Cardiac muscle cell (in vitro differentiated cells and primary cell): ENCODE measurements at regions not wholly inside any gene's neighbourhood (a gene's known extent, or its start where the extent isn't known, plus 50 kb on each side); places are given as distances from the start of the nearest gene placed in this dataset.

Source experiments
- DNase-seq, 2 donors: peaks; one replicate each; pipeline versions ENCODE4 v3.0.0 to v3.0.0-alpha.2; 2010 to 2017; ENCODE audit warnings: low read depth in 1 of 2, low spot score in 1 of 2
- H3K27ac ChIP-seq: fragments of 200-600 bp; sonication (generic); 2 replicates; pipeline ENCODE4 v1.5.1; 2016
- H3K27me3 ChIP-seq: fragments of 200-600 bp; sonication (generic); 2 replicates; pipeline ENCODE4 v1.6.0; 2016; ENCODE audit warnings: control low read depth
- H3K36me3 ChIP-seq: fragments of 200-600 bp; sonication (generic); 2 replicates; pipeline ENCODE4 v1.5.1; 2016; ENCODE audit warnings: control low read depth
- H3K4me1 ChIP-seq: fragments of 200-600 bp; sonication (generic); 2 replicates; pipeline ENCODE4 v1.8.1; 2017; ENCODE audit warnings: low read depth, mild to moderate bottlenecking, mixed run types
- H3K4me3 ChIP-seq: fragments of 200-600 bp; sonication (generic); 2 replicates; pipeline ENCODE4 v1.5.1; 2016; ENCODE audit warnings: mild to moderate bottlenecking
- H3K9me3 ChIP-seq: fragments of 200-600 bp; sonication (generic); 2 replicates; pipeline ENCODE4 v1.5.1; 2017; ENCODE audit warnings: low read depth, mild to moderate bottlenecking, control low read depth
- CTCF ChIP-seq: IDR thresholded peaks from 2 replicates; pipeline ENCODE4 v1.5.1; 2012; ENCODE audit warnings: low read depth, mild to moderate bottlenecking, low read length

GRCh38 chr2:187951470-187952218, 340.0 kb upstream of the GULP1 start:
- no peak overlapping the region for H3K27ac ChIP-seq
- no peaks in the 10 kb centered on the region for H3K36me3 ChIP-seq
- no peak for DNase-seq
- H3K4me3 ChIP-seq = no peak overlapping the region
- no peaks in the 10 kb centered on the region for H3K9me3 ChIP-seq
- TF ChIP-seq CTCF = no peak
- no peaks in the 10 kb centered on the region for H3K4me1 ChIP-seq
- H3K27me3 ChIP-seq = no peaks in the 10 kb centered on the region

GRCh38 chr2:187956906-187957534, 334.7 kb upstream of the GULP1 start:
- TF ChIP-seq CTCF = no peak
- Histone ChIP-seq H3K27me3 (no peaks in the 10 kb centered on the region), H3K4me3 (no peak overlapping the region), H3K4me1 (no peaks in the 10 kb centered on the region), H3K9me3 (no peaks in the 10 kb centered on the region), H3K36me3 (no peaks in the 10 kb centered on the region), H3K27ac (no peak overlapping the region)
- no peak for DNase-seq

- Histone ChIP-seq H3K4me1 (no peaks in the 10 kb centered on the region), H3K36me3 (no peaks in the 10 kb centered on the region), H3K9me3 (no peaks in the 10 kb centered on the region), H3K4me3 (no peak overlapping the region), H3K27me3 (no peaks in the 10 kb centered on the region), H3K27ac (no peak overlapping the region)
- peak in 1 of 2 donors; percentile 14 for DNase-seq
- TF ChIP-seq CTCF = no peak
These were observed 331.9 kb upstream of the GULP1 start for GRCh38 chr2:187959821-187960220.

DNA sequence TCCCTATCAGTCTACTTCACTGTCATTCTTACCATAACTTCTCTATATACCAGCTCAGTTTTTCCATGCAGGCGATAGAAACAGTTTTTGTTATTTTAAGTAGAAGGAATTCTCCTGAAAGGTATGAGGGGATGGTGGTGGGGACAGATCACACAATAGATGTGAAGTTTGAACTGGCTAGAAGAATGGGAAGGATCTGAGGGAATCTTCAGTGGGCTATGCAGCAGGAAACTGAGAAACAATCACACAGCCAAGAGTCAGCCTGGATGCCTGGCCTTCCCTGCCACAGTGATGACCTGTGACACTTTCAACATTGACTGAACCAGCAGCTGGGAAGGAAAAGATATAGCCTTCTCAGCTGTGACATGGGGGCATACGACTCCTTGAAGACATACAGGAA, 329.1 kb upstream of the GULP1 start:
- no peaks in the 10 kb centered on the region for H3K36me3 ChIP-seq
- no peak for TF ChIP-seq CTCF

GRCh38 chr2:187964746-187965145, 326.9 kb upstream of the GULP1 start:
- peak in 1 of 2 donors; percentile 9 for DNase-seq
- no peak overlapping the region for H3K27ac ChIP-seq

More for the DNA sequence above, 329.1 kb upstream of the GULP1 start:
- no peaks in the 10 kb centered on the region for H3K4me1 ChIP-seq
- DNase-seq = no peak
- no peaks in the 10 kb centered on the region for H3K27me3 ChIP-seq
- H3K9me3 ChIP-seq = no peaks in the 10 kb centered on the region
- H3K27ac ChIP-seq = no peak overlapping the region
- H3K4me3 ChIP-seq = no peak overlapping the region

More at GRCh38 chr2:187964746-187965145, 326.9 kb upstream of the GULP1 start:
- no peaks in the 10 kb centered on the region for H3K4me1 ChIP-seq
- H3K4me3 ChIP-seq = no peak overlapping the region
- H3K9me3 ChIP-seq = no peaks in the 10 kb centered on the region
- no peak for TF ChIP-seq CTCF
- no peaks in the 10 kb centered on the region for H3K36me3 ChIP-seq
- H3K27me3 ChIP-seq = no peaks in the 10 kb centered on the region
